Smooth muscle cell (in vitro differentiated cells): ENCODE measurements at regions not wholly inside any gene's neighbourhood (a gene's known extent, or its start where the extent isn't known, plus 50 kb on each side); places are given as distances from the start of the nearest gene placed in this dataset.
"Not testable (repeated sequence)": the region's sequence is repeated elsewhere in the genome, so short reads cannot be mapped to it uniquely, and the experiment has no call there.

Experiments
- DNase-seq: peaks from one replicate; lab custom pipeline; 2025; ENCODE audit not compliant: unreplicated experiment; lab: John Stamatoyannopoulos, UW
- H2AFZ ChIP-seq: fragments of 200-600 bp; sonication (generic); 2 replicates; pipeline ENCODE4 v1.6.0; 2016; ENCODE audit warnings: antibody characterized with exemption, low read depth, mild to moderate bottlenecking
- H3F3A ChIP-seq: fragments of 200-600 bp; sonication (generic); 2 replicates; pipeline ENCODE4 v1.6.0; 2017; ENCODE audit warnings: antibody characterized with exemption, low read depth
- H3K27ac ChIP-seq: fragments of 200-600 bp; sonication (generic); 2 replicates; pipeline ENCODE4 v1.5.1; 2016; ENCODE audit warnings: low read depth, mild to moderate bottlenecking
- H3K27me3 ChIP-seq: fragments of 200-600 bp; sonication (generic); 2 replicates; pipeline ENCODE4 v1.6.1; 2016; ENCODE audit warnings: low read depth, mild to moderate bottlenecking
- H3K36me3 ChIP-seq: fragments of 200-600 bp; sonication (generic); 2 replicates; pipeline ENCODE4 v1.5.1; 2016; ENCODE audit warnings: low read depth
- H3K4me1 ChIP-seq: fragments of 200-600 bp; sonication (generic); 2 replicates; pipeline ENCODE4 v1.5.1; 2016; ENCODE audit warnings: low read depth
- H3K4me2 ChIP-seq: fragments of 200-600 bp; sonication (generic); 2 replicates; pipeline ENCODE4 v1.6.0; 2016; ENCODE audit warnings: mild to moderate bottlenecking
- H3K4me3 ChIP-seq: fragments of 200-600 bp; sonication (generic); 2 replicates; pipeline ENCODE4 v1.5.1; 2016; ENCODE audit warnings: mild to moderate bottlenecking
- H3K79me2 ChIP-seq: fragments of 200-600 bp; sonication (generic); 2 replicates; pipeline ENCODE4 v1.6.0; 2016; ENCODE audit warnings: low read depth, mild to moderate bottlenecking
- H3K9ac ChIP-seq: fragments of 200-600 bp; sonication (generic); 2 replicates; pipeline ENCODE4 v1.6.0; 2016; ENCODE audit warnings: low read depth
- H3K9me3 ChIP-seq: fragments of 200-600 bp; sonication (generic); replicated peaks from 2 replicates; pipeline ENCODE4 v1.5.1; 2016; ENCODE audit warnings: low read depth
- H4K20me1 ChIP-seq: fragments of 200-600 bp; sonication (generic); 2 replicates; pipeline ENCODE4 v1.6.0; 2016; ENCODE audit warnings: low read depth
- WGBS: methylation state at CpG from one replicate; pipeline ENCODE4 v1.1.7; 2016; ENCODE audit warnings: low lambda C conversion rate; 5-methylcytosine and 5-hydroxymethylcytosine counted together
- TF ChIP-seq, protein P1 (sequence below): fragments of 200-600 bp; sonication (generic); IDR thresholded peaks from 2 replicates; pipeline ENCODE4 v1.5.1; 2017; ENCODE audit warnings: borderline replicate concordance, mild to moderate bottlenecking, antibody characterized with exemption; ENCODE audit not compliant: insufficient read depth, poor library complexity, severe bottlenecking

DNA sequence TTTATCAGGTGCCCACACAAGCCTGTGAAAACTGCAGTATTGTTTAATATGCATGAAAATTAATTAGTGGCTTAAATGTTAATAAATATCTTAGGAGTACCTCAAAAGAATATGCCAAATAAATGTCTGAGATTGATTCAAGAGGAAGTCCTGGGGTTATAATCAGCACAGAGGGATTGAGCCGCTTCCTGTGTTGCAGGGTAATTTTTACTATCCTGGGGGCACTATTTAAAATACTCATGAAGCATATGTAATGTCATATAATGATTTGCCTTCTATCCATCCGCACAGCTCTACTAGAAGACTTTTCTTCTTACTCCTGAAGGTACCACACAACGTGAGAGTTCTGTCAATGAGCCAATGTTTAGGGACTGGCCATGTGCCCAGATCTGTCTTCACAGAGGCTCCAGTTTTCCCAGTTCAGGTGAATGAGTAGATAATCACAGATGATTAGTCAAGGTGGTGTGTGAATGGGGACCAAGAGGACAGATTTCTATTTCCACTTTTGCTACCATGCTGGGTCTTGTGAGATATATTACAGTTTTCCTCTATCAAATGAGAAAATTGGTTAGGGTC is 233.3 kb downstream of the USP46 start:
- Histone ChIP-seq H3K9me3 (no peaks in the 10 kb centered on the region), H3K4me2 (no peak overlapping the region), H3K36me3 (no peaks in the 10 kb centered on the region), H3K79me2 (no peaks in the 10 kb centered on the region), H3K4me3 (no peak overlapping the region), H3K9ac (no peak overlapping the region), H3K27ac (no peak overlapping the region), H4K20me1 (no peaks in the 10 kb centered on the region), H3K27me3 (no peaks in the 10 kb centered on the region), H3F3A (no peaks in the 10 kb centered on the region), H2AFZ (no peak overlapping the region), H3K4me1 (no peaks in the 10 kb centered on the region)
- 93% methylated on average over 3 of the region's 3 CpGs for WGBS
- DNase-seq, result no peak
- TF ChIP-seq, protein P1, sequence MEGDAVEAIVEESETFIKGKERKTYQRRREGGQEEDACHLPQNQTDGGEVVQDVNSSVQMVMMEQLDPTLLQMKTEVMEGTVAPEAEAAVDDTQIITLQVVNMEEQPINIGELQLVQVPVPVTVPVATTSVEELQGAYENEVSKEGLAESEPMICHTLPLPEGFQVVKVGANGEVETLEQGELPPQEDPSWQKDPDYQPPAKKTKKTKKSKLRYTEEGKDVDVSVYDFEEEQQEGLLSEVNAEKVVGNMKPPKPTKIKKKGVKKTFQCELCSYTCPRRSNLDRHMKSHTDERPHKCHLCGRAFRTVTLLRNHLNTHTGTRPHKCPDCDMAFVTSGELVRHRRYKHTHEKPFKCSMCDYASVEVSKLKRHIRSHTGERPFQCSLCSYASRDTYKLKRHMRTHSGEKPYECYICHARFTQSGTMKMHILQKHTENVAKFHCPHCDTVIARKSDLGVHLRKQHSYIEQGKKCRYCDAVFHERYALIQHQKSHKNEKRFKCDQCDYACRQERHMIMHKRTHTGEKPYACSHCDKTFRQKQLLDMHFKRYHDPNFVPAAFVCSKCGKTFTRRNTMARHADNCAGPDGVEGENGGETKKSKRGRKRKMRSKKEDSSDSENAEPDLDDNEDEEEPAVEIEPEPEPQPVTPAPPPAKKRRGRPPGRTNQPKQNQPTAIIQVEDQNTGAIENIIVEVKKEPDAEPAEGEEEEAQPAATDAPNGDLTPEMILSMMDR, result no peak

DNA sequence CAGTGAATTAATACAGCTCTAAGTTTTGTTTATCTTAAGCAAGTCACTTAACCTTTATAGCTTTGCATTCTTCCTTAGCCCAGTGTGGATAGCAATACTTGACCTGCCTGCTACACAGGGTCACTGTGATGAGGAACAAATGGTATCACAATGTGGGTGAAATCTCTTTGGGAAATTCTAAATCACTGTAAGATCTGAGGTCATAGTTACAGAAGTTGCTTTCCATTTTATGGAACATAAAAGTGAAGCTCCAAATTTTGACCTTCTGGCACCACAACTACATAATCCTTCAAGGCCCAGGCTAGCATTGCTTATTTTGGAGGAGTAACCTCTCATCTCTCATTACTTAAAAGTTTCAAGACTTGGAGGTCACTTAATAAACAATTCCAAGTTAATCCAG is 227.7 kb downstream of the USP46 start:
- Histone ChIP-seq H3K4me2 (no peak overlapping the region), H3K4me1 (no peaks in the 10 kb centered on the region), H3K27ac (no peak overlapping the region), H3F3A (no peaks in the 10 kb centered on the region), H3K27me3 (no peaks in the 10 kb centered on the region), H3K36me3 (no peaks in the 10 kb centered on the region), H3K9ac (no peak overlapping the region), H4K20me1 (no peaks in the 10 kb centered on the region), H3K79me2 (no peaks in the 10 kb centered on the region), H2AFZ (no peak overlapping the region), H3K9me3 (no peaks in the 10 kb centered on the region), H3K4me3 (no peak overlapping the region)
- DNase-seq, result no peak
- TF ChIP-seq, protein P1, result no peak

DNA sequence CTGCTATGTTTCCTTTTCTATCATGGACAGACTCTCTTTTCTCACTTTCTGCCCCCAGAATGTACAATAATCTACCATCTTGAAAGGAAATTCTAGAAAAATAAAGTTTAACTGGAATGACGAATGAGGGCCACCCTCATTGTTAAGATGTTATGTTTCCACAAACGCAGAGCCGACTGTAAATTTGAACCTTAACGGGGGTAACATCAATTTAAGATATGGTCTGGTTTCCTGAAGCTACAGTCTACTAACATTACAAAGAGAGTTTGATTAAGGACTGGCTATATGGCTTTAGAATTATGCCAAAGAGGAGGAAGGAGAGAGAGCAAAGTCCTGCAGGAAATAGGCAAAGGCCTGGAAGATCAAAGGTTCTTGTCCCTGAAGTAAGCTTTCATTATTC is 227.2 kb downstream of the USP46 start:
- Histone ChIP-seq H3K4me1 (no peaks in the 10 kb centered on the region), H3F3A (no peaks in the 10 kb centered on the region), H3K36me3 (no peaks in the 10 kb centered on the region), H3K4me3 (no peak overlapping the region), H2AFZ (no peak overlapping the region), H3K27me3 (no peaks in the 10 kb centered on the region), H3K9ac (no peak overlapping the region), H3K79me2 (no peaks in the 10 kb centered on the region), H3K9me3 (no peaks in the 10 kb centered on the region), H3K27ac (no peak overlapping the region), H3K4me2 (no peak overlapping the region), H4K20me1 (no peaks in the 10 kb centered on the region)
- WGBS, result 93% methylated on average over 4 of the region's 4 CpGs
- no peak for DNase-seq
- TF ChIP-seq, protein P1, result no peak

DNA sequence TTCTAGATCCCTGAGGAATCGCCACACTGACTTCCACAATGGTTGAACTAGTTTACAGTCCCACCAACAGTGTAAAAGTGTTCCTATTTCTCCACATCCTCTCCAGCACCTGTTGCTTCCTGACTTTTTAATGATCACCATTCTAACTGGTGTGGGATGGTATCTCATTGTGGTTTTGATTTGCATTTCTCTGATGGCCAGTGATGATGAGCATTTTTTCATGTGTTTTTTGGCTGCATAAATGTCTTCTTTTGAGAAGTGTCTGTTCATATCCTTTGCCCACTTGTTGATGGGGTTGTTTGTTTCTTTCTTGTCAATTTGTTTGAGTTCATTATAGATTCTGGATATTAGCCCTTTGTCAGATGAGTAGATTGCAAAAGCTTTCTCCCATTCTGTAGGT is 216.6 kb downstream of the USP46 start:
- H3K27me3 ChIP-seq, H3K4me3 ChIP-seq, H3K27ac ChIP-seq, H3K79me2 ChIP-seq, H3K9ac ChIP-seq, H3K9me3 ChIP-seq, H3F3A ChIP-seq, H3K36me3 ChIP-seq, H3K4me1 ChIP-seq, H3K4me2 ChIP-seq, H4K20me1 ChIP-seq, DNase-seq, H2AFZ ChIP-seq: not testable (repeated sequence)
- 83% methylated on average over 1 of the region's 1 CpG for WGBS
